DOHH2 (cell line): ENCODE measurements at regions not wholly inside any gene's neighbourhood (a gene's known extent, or its start where the extent isn't known, plus 50 kb on each side); places are given as distances from the start of the nearest gene placed in this dataset.

Experiments used
- EZH2phosphoT487 ChIP-seq: fragments of 200-600 bp; sonication (generic); IDR thresholded peaks from 2 replicates; pipeline ENCODE4 v1.6.1; 2017; ENCODE audit warnings: borderline replicate concordance, mild to moderate bottlenecking, antibody characterized with exemption, low read length, moderate library complexity, mixed read lengths
- TF ChIP-seq, protein P1 (sequence below): fragments of 200-600 bp; sonication (generic); IDR thresholded peaks from one replicate; pipeline ENCODE4 v1.5.1; 2014; ENCODE audit warnings: antibody characterized with exemption, mild to moderate bottlenecking, low read depth, low read length; ENCODE audit not compliant: poor library complexity, severe bottlenecking

GRCh38 chr18:2478662-2479061 lies 92.6 kb downstream of the METTL4 start:
- TF ChIP-seq, protein P1, sequence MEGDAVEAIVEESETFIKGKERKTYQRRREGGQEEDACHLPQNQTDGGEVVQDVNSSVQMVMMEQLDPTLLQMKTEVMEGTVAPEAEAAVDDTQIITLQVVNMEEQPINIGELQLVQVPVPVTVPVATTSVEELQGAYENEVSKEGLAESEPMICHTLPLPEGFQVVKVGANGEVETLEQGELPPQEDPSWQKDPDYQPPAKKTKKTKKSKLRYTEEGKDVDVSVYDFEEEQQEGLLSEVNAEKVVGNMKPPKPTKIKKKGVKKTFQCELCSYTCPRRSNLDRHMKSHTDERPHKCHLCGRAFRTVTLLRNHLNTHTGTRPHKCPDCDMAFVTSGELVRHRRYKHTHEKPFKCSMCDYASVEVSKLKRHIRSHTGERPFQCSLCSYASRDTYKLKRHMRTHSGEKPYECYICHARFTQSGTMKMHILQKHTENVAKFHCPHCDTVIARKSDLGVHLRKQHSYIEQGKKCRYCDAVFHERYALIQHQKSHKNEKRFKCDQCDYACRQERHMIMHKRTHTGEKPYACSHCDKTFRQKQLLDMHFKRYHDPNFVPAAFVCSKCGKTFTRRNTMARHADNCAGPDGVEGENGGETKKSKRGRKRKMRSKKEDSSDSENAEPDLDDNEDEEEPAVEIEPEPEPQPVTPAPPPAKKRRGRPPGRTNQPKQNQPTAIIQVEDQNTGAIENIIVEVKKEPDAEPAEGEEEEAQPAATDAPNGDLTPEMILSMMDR = no peak
- no peak for TF ChIP-seq EZH2phosphoT487
